WTC11 (cell line): ENCODE measurements at regions not wholly inside any gene's neighbourhood (a gene's known extent, or its start where the extent isn't known, plus 50 kb on each side); places are given as distances from the start of the nearest gene placed in this dataset.

Source experiments
- ATAC-seq: fragments of 200-7000 bp; cut with Tn5 transposase; 2 replicates; pipeline ENCODE4 v1.10.0; 2021; ENCODE audit warnings: mild to moderate bottlenecking, moderate library complexity
- CTCF ChIA-PET: fragments of 300-600 bp; sonication (Branson Sonifier 250); formaldehyde crosslinking; loops from one replicate; lab custom pipeline; 2021; ENCODE audit warnings: antibody characterized with exemption; lab: Charles Lee
- POLR2A ChIA-PET: fragments of 350-600 bp; sonication (Branson Sonifier 250); formaldehyde crosslinking; loops from one replicate; lab custom pipeline; 2021; ENCODE audit warnings: antibody characterized with exemption; lab: Charles Lee
- DNase-seq: peaks from one replicate; pipeline ENCODE4 v3.0.0; 2021; ENCODE audit warnings: low spot score
- H3K27ac Mint-ChIP-seq: 2 replicates; pipeline ENCODE4 v1.8.0; 2021; ENCODE audit warnings: mixed read lengths
- H3K27me3 Mint-ChIP-seq: 2 replicates; pipeline ENCODE4 v1.8.0; 2021; ENCODE audit warnings: low read depth, mild to moderate bottlenecking, moderate library complexity, mixed read lengths
- H3K36me3 Mint-ChIP-seq: 2 replicates; pipeline ENCODE4 v1.8.0; 2021; ENCODE audit warnings: mixed read lengths
- H3K4me1 Mint-ChIP-seq: 2 replicates; pipeline ENCODE4 v1.8.0; 2022; ENCODE audit warnings: mixed read lengths
- H3K4me3 Mint-ChIP-seq: 2 replicates; pipeline ENCODE4 v1.8.0; 2021; ENCODE audit warnings: mild to moderate bottlenecking, moderate library complexity, mixed read lengths
- H3K9me3 Mint-ChIP-seq: 2 replicates; pipeline ENCODE4 v1.8.0; 2021; ENCODE audit warnings: mixed read lengths
- ATF3 ChIP-seq: sonication (generic); formaldehyde crosslinking; conservative IDR thresholded peaks from 2 replicates; pipeline ENCODE4 v1.8.1; 2022; ENCODE audit warnings: mild to moderate bottlenecking, missing genetic modification reagents
- CBFB ChIP-seq: sonication (generic); formaldehyde crosslinking; IDR thresholded peaks from 2 replicates; pipeline ENCODE4 v1.8.1; 2022; ENCODE audit warnings: mild to moderate bottlenecking, low read depth, missing genetic modification reagents
- CREM ChIP-seq: sonication (generic); formaldehyde crosslinking; IDR thresholded peaks from 2 replicates; pipeline ENCODE4 v1.8.1; 2022; ENCODE audit warnings: mild to moderate bottlenecking, missing genetic modification reagents, moderate library complexity
- E2F5 ChIP-seq: sonication (generic); formaldehyde crosslinking; IDR thresholded peaks from 2 replicates; pipeline ENCODE4 v1.8.1; 2022; ENCODE audit warnings: mild to moderate bottlenecking, moderate library complexity, missing genetic modification reagents
- ELF4 ChIP-seq: sonication (generic); formaldehyde crosslinking; IDR thresholded peaks from 2 replicates; pipeline ENCODE4 v1.8.1; 2022; ENCODE audit warnings: low read depth, mild to moderate bottlenecking, moderate library complexity, missing genetic modification reagents
- JAZF1 ChIP-seq: fragments of 250-450 bp; sonication (Bioruptor Pico); IDR thresholded peaks from 2 replicates; pipeline ENCODE4 v1.9.0; 2021; ENCODE audit warnings: moderate library complexity, mild to moderate bottlenecking, inconsistent platforms
- KAT7 ChIP-seq: sonication (generic); formaldehyde crosslinking; IDR thresholded peaks from 2 replicates; pipeline ENCODE4 v1.8.1; 2023; ENCODE audit warnings: missing genetic modification reagents, mild to moderate bottlenecking, borderline replicate concordance
- MAX ChIP-seq: sonication (generic); formaldehyde crosslinking; IDR thresholded peaks from 2 replicates; pipeline ENCODE4 v1.8.0; 2022; ENCODE audit warnings: mild to moderate bottlenecking, missing genetic modification reagents
- MLX ChIP-seq: sonication (generic); formaldehyde crosslinking; IDR thresholded peaks from 2 replicates; pipeline ENCODE4 v1.8.1; 2023; ENCODE audit warnings: mild to moderate bottlenecking, missing genetic modification reagents, moderate library complexity
- NFE2L1 ChIP-seq: sonication (generic); formaldehyde crosslinking; IDR thresholded peaks from 2 replicates; pipeline ENCODE4 v1.8.1; 2023; ENCODE audit warnings: missing genetic modification reagents
- NFYB ChIP-seq: sonication (generic); formaldehyde crosslinking; conservative IDR thresholded peaks from 2 replicates; pipeline ENCODE4 v1.8.0; 2022; ENCODE audit warnings: low read depth, missing genetic modification reagents
- PRDM15 ChIP-seq: sonication (generic); formaldehyde crosslinking; IDR thresholded peaks from 2 replicates; pipeline ENCODE4 v1.8.0; 2022; ENCODE audit warnings: missing genetic modification reagents
- PREB ChIP-seq: sonication (generic); formaldehyde crosslinking; IDR thresholded peaks from 2 replicates; pipeline ENCODE4 v1.8.1; 2022; ENCODE audit warnings: mild to moderate bottlenecking, missing genetic modification reagents, moderate library complexity, borderline replicate concordance
- RELA ChIP-seq: sonication (generic); formaldehyde crosslinking; IDR thresholded peaks from 2 replicates; pipeline ENCODE4 v1.8.1; 2022; ENCODE audit warnings: missing genetic modification reagents, mild to moderate bottlenecking, borderline replicate concordance
- RORB ChIP-seq: fragments of 250-450 bp; sonication (Bioruptor Pico); IDR thresholded peaks from 2 replicates; pipeline ENCODE4 v1.9.0; 2021; ENCODE audit warnings: mild to moderate bottlenecking
- SOX15 ChIP-seq: fragments of 250-450 bp; sonication (Bioruptor Pico); IDR thresholded peaks from 2 replicates; pipeline ENCODE4 v1.9.0; 2021; ENCODE audit warnings: mild to moderate bottlenecking
- STAT6 ChIP-seq: sonication (generic); formaldehyde crosslinking; conservative IDR thresholded peaks from 2 replicates; pipeline ENCODE4 v1.8.1; 2023; ENCODE audit warnings: mild to moderate bottlenecking, low read depth, missing genetic modification reagents, moderate library complexity
- USF2 ChIP-seq: sonication (generic); formaldehyde crosslinking; IDR thresholded peaks from 2 replicates; pipeline ENCODE4 v1.8.1; 2023; ENCODE audit warnings: mild to moderate bottlenecking, missing genetic modification reagents, moderate library complexity
- ZNF138 ChIP-seq: sonication (generic); formaldehyde crosslinking; conservative IDR thresholded peaks from 2 replicates; pipeline ENCODE4 v1.8.1; 2022; ENCODE audit warnings: mild to moderate bottlenecking, moderate library complexity, missing genetic modification reagents
- ZNF512 ChIP-seq: sonication (generic); formaldehyde crosslinking; IDR thresholded peaks from 2 replicates; pipeline ENCODE4 v1.8.1; 2022; ENCODE audit warnings: missing genetic modification reagents, borderline replicate concordance

GRCh38 chr2:234339011-234339410 lies 157.9 kb downstream of the ARL4C start:
- POLR2A ChIA-PET, result no interaction called here
- CTCF ChIA-PET, result no interaction called here
- Mint-ChIP-seq H3K4me1 (peaks cover 7% of the 10 kb centered on the region), H3K27ac (no peak overlapping the region), H3K27me3 (no peaks in the 10 kb centered on the region; the same call in 1 of the 2 replicates), H3K36me3 (no peaks in the 10 kb centered on the region), H3K9me3 (no peaks in the 10 kb centered on the region), H3K4me3 (no peak overlapping the region)
- ATAC-seq (no peak), DNase-seq (no peak)
- TF ChIP-seq NFYB (CRISPR knock-in tag) (no peak), ZNF512 (CRISPR knock-in tag) (no peak), CREM (CRISPR knock-in tag) (no peak), RORB (CRISPR knock-in tag) (no peak), MLX (no peak), CBFB (CRISPR knock-in tag) (no peak), PREB (CRISPR knock-in tag) (no peak), KAT7 (no peak), MAX (CRISPR knock-in tag) (no peak), RELA (CRISPR knock-in tag) (no peak), PRDM15 (no peak), USF2 (CRISPR knock-in tag) (no peak), NFE2L1 (CRISPR knock-in tag) (no peak), JAZF1 (CRISPR knock-in tag) (no peak), ZNF138 (CRISPR knock-in tag) (no peak), E2F5 (no peak)

- Mint-ChIP-seq H3K4me1 (peaks cover 8% of the 10 kb centered on the region), H3K27me3 (no peaks in the 10 kb centered on the region), H3K9me3 (no peaks in the 10 kb centered on the region), H3K4me3 (no peak overlapping the region), H3K36me3 (no peaks in the 10 kb centered on the region), H3K27ac (no peak overlapping the region)
- ChIA-PET CTCF (interaction anchor here (1.9 kb wide), 1 partner anchor 42 kb away, joined by 6 read pairs; no protein-coding TSS in a partner anchor), POLR2A (no interaction called here)
- DNase-seq (no peak), ATAC-seq (no peak; the same call in 1 of the 2 replicates)
- TF ChIP-seq SOX15 (CRISPR knock-in tag), result no peak
- TF ChIP-seq ZNF512 (CRISPR knock-in tag), result no peak
- TF ChIP-seq STAT6 (CRISPR knock-in tag), result no peak
- TF ChIP-seq ATF3 (CRISPR knock-in tag), result 0 out of 2 replicates have a peak, but pooled peaks have one; percentile 10
- TF ChIP-seq ELF4 (CRISPR knock-in tag), result no peak
Observed at GRCh38 chr2:234335661-234336228, 161.1 kb downstream of the ARL4C start.
